KBM-7 (cell line): ENCODE measurements at regions not wholly inside any gene's neighbourhood (a gene's known extent, or its start where the extent isn't known, plus 50 kb on each side); places are given as distances from the start of the nearest gene placed in this dataset.

ENCODE experiments used
- DNase-seq: peaks from one replicate; pipeline ENCODE4 v3.0.0-alpha.2; 2015
- in situ Hi-C: fragments of 300-500 bp; cut with MboI; formaldehyde crosslinking; loops from 2 replicates; pipeline ENCODE4 v1.14.3; 2020; ENCODE audit warnings: low sequenced_read_pairs, low pct_unique_long_range_greater_than_20kb, mixed read lengths

DNA sequence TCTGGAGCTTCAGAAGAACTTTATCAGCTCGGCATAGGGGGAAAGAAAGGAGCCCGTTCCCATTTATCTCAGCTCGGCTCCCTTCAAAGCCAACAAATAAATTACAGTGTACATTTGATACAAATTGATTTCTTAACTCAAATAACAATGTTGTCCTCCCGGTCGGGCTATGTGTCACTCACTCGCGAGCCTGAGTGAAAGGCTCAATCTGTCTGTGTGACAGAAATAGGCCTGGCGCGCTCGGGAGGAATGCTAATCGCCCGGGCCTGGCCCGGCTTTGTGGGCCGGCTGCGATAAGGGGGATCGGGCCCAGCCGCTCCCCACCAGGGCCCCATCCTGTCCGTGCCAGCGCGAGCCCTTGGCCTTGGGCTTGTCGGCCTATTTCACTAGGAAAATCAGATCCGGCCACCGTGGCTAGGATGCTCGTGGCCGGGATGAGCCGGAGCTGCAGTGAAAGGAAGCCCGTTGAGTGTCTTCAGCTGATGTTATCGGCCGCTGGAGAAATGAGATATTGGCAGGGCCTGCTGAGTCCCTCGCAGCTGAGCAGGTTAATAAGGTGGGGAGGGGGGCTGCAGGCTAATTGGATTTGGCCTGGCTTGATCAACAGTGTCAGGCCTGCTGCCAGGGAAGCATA is 258.7 kb downstream of the IRX1 start:
- DNase-seq = no peak
- in situ Hi-C loops = no loop called here

- in situ Hi-C loops = no loop called here
- DNase-seq = no peak
Observed at GRCh38 chr5:3856036-3856435, 260.4 kb downstream of the IRX1 start.

DNA sequence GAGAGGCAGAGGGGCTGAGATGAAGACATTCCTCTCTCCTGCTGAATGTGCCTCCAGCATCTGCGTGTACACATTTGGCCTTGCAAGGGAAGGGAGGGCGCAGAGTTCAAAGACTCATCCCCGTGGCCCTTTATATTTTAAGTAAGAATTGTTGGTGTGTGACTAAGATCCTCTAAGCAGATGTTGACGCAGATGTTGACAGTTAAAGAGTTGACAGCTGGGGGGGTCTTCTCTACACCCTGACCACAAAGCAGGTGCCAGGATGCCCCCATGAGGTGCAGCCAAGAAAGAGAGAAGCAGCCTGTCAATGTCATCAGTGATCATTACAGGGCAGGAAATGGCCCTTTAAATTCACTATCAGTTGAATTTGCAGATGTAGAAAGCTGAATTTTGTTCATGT is 262.9 kb downstream of the IRX1 start:
- in situ Hi-C loops = no loop called here
- no peak for DNase-seq

GRCh38 chr5:3862906-3863305 is 267.3 kb downstream of the IRX1 start:
- in situ Hi-C loops = no loop called here
- no peak for DNase-seq

- DNase-seq = no peak
- in situ Hi-C loops = no loop called here
Observed at GRCh38 chr5:3875144-3875543, 279.5 kb downstream of the IRX1 start.

GRCh38 chr5:3878267-3878666 is 282.6 kb downstream of the IRX1 start:
- in situ Hi-C loops = no loop called here

DNA sequence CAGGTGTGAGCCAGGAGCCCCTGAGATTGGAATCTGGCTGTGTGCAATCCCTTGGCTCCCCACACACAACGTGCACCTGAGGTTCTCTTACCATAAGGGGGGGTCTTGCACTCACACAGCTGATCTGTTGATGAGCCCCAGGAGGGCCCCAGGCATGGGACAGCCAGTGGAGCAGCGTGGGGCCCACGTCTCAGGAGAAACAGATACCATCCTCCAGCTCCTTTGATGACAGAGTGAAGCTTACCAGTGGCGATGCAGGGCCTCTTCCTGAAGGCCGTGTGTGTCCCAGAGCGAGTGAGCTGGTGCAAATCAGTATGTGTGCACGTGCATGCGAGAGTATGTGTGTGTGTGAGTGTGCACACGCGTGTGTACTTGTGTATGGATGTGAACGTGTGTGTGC is 287.4 kb downstream of the IRX1 start:
- no peak for DNase-seq
- in situ Hi-C loops = no loop called here

More at GRCh38 chr5:3878267-3878666, 282.6 kb downstream of the IRX1 start:
- DNase-seq = no peak

GRCh38 chr5:3886524-3887451 is 291.2 kb downstream of the IRX1 start:
- in situ Hi-C loops = no loop called here
- DNase-seq = peak; percentile 1

GRCh38 chr5:3888310-3888709 is 292.7 kb downstream of the IRX1 start:
- DNase-seq = no peak
- in situ Hi-C loops = no loop called here

DNA sequence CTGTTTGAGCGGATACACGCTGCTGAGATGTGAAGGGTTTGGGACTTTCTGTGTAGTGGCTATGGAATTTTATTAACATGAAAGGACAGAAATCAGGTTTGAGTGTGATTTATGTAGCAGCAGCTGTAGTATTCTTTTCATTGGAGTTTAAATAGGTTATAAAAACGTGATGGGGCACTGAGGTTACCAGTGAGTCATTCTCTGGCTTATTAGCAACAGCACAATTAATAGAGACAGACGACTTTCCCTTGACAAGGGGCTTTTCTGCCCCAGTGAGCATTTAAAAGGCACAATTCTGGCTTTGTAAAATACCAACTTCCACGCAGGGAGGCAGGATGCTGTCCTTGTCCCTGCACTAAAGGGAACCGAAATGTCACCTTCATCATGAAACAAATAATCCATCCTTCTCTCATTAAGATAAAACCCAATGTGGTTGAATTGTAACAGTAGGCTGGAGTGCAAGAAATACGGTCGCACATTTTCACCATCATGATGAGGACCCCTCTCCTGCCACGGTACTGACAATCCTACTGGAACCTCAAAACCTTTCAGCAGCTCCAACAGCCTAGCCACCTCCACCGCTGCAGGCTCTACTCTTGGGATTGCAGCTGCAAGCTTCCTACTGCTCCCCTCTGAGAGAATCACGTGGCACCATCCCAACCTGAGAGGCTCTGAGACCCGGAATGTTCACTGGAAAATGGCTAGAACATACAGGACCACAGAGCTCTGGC is 293.9 kb downstream of the IRX1 start:
- in situ Hi-C loops = no loop called here
- DNase-seq = no peak

- DNase-seq = no peak
Observed at GRCh38 chr5:3891113-3891512, 295.5 kb downstream of the IRX1 start.

DNA sequence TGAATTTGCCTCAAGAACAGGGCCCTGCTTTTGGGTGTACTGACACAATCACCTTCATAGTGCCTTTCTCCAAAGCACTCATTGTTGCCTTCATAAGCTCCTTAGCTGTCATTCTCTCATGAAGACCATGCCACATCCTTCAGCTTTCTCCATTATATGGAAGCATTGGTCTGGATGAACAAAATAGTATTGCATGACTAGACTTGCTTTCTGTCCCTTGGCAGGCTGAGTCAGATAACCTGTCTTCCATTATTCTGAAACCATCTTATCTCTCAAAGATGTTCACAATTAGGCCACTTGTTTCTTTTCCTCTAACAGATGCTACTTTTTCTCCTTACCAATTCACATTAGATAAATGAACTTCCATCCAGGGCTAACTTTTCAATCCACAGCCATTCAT is 297.9 kb downstream of the IRX1 start:
- in situ Hi-C loops = no loop called here
- no peak for DNase-seq

More at GRCh38 chr5:3891113-3891512, 295.5 kb downstream of the IRX1 start:
- in situ Hi-C loops = no loop called here

GRCh38 chr5:3893975-3894374 is 298.3 kb downstream of the IRX1 start:
- no peak for DNase-seq
- in situ Hi-C loops = no loop called here

- in situ Hi-C loops = no loop called here
- DNase-seq = no peak
Observed at GRCh38 chr5:3896098-3896497, 300.5 kb downstream of the IRX1 start.

DNA sequence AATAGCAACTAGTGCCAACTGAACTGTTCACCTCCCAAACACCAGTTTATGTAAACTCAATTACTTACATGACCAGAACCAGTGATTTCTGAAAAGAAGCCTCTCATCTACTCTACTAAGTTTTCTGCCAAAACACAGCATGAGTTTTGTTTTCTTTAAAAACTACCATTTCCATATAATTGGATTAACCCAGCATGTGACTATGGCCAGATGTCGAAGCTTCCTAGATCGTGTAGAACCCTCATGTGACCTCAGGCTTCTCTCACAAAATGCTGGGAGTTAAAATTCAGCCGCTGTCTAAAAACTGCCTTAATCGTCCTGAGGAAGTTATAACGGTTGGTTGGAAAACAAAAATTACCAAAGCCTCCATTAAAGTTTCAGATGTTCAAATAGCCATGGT is 303.5 kb downstream of the IRX1 start:
- in situ Hi-C loops = no loop called here
- no peak for DNase-seq

DNA sequence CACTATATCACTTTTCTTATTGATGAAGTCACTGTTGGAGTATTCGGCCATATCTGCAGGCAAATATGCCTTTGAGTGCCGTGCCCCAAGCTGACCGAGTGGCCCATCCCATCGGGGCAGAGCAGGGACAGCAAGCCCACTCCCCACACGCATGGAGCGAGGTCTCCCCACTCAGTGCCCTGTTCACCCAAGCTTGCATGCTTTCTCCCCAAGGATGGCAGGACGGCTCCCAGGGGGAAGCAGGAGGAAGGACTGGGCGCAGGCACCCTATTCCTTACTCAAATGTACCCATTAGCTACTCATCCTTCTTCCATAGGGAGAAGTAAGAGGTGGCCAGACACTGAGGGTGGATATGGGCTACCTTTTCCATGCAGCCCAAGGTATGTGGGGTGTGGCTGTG is 309.0 kb downstream of the IRX1 start:
- in situ Hi-C loops = no loop called here
- DNase-seq = no peak

DNA sequence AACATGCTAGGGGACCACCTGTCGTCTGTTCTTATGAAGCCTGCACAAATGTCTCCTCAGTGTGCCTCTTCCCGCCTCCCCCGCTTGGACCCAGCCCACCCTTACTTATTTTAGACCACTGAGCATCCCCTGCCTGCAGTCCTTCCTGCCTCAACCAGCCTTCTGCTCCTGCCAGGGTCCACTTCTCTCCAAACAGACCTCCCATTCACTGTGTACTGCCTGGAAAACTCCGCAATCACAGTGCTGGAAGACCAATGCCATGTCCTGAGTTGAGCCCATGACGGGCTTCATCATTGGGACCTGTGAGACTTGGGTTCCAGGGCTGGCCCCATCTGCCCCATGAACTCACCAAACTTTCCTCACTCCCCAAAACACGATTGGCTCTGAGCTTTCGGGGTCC is 309.4 kb downstream of the IRX1 start:
- in situ Hi-C loops = no loop called here
- DNase-seq = no peak

DNA sequence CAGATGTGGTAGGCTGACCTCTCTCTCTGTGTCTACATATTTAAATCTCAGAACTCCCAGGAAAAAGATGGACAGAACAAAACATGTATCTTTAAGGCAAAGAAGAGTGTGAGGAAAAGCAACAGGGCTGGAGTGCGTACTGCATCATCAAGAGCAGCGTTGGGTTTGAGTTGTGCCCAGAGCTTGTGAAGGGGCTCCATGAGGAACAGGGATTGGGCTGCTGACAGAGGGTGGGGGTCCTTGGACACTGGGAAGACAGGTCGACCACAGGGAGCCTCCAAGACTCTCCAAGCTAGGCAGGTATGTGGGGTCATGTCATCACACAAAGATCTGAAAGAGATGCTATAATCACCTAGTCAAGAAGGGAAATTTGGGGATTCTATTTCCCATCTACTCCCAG is 309.9 kb downstream of the IRX1 start:
- in situ Hi-C loops = no loop called here
- no peak for DNase-seq

GRCh38 chr5:3911111-3911510 is 315.5 kb downstream of the IRX1 start:
- in situ Hi-C loops = no loop called here
- DNase-seq = no peak

GRCh38 chr5:3911773-3912172 is 316.1 kb downstream of the IRX1 start:
- DNase-seq = no peak
- in situ Hi-C loops = no loop called here
